Tongue (tissue), 1 donor: ENCODE measurements at regions not wholly inside any gene's neighbourhood (a gene's known extent, or its start where the extent isn't known, plus 50 kb on each side); places are given as distances from the start of the nearest gene placed in this dataset.

Experiments used
- DNase-seq: peaks from one replicate; pipeline ENCODE4 v3.0.0-alpha.2; 2015

- no peak for DNase-seq
Observed at GRCh38 chr13:105297839-105298238, 1237.6 kb downstream of the EFNB2 start.

GRCh38 chr13:105291987-105292386 is 1243.5 kb downstream of the EFNB2 start:
- DNase-seq: no peak

- DNase-seq: no peak
Observed at GRCh38 chr13:105290596-105290995, 1244.9 kb downstream of the EFNB2 start.

GRCh38 chr13:105285526-105285925 is 1249.9 kb downstream of the EFNB2 start:
- DNase-seq: no peak

GRCh38 chr13:105282406-105283285 is 1252.8 kb downstream of the EFNB2 start:
- DNase-seq: no peak

GRCh38 chr13:105278943-105279381 is 1256.5 kb downstream of the EFNB2 start:
- no peak for DNase-seq

- no peak for DNase-seq
Observed at GRCh38 chr13:105276571-105276970, 1258.9 kb downstream of the EFNB2 start.

GRCh38 chr13:105273665-105274222 is 1261.7 kb downstream of the EFNB2 start:
- DNase-seq: no peak

- DNase-seq: no peak
Observed at GRCh38 chr13:105272660-105273631, 1262.5 kb downstream of the EFNB2 start.

GRCh38 chr13:105266615-105267014 is 1268.8 kb downstream of the EFNB2 start:
- no peak for DNase-seq

- no peak for DNase-seq
Observed at GRCh38 chr13:105262579-105262978, 1272.9 kb downstream of the EFNB2 start.

- no peak for DNase-seq
Observed at GRCh38 chr13:105259426-105259825, 1276.0 kb downstream of the EFNB2 start.

GRCh38 chr13:105255472-105255871 is 1280.0 kb downstream of the EFNB2 start:
- no peak for DNase-seq

GRCh38 chr13:105251293-105251692 is 1284.2 kb downstream of the EFNB2 start:
- no peak for DNase-seq

GRCh38 chr13:105247830-105248229 is 1287.6 kb downstream of the EFNB2 start:
- no peak for DNase-seq

GRCh38 chr13:105240371-105240770 is 1295.1 kb downstream of the EFNB2 start:
- no peak for DNase-seq

GRCh38 chr13:105232439-105232838 is 1303.0 kb downstream of the EFNB2 start:
- DNase-seq: no peak

- no peak for DNase-seq
Observed at GRCh38 chr13:105232006-105232405, 1303.5 kb downstream of the EFNB2 start.

GRCh38 chr13:105231579-105231978 is 1303.9 kb downstream of the EFNB2 start:
- DNase-seq: no peak

- no peak for DNase-seq
Observed at GRCh38 chr13:105220881-105221280, 1314.6 kb downstream of the EFNB2 start.

- no peak for DNase-seq
Observed at GRCh38 chr13:105220063-105220462, 1315.4 kb downstream of the EFNB2 start.

GRCh38 chr13:105219651-105220050 is 1315.8 kb downstream of the EFNB2 start:
- no peak for DNase-seq

GRCh38 chr13:105213512-105213911 is 1322.0 kb downstream of the EFNB2 start:
- DNase-seq: no peak
